PFSK-1 (cell line): ENCODE measurements at regions not wholly inside any gene's neighbourhood (a gene's known extent, or its start where the extent isn't known, plus 50 kb on each side); places are given as distances from the start of the nearest gene placed in this dataset.

Source experiments
- FOXP2 ChIP-seq: optimal IDR thresholded peaks from 2 replicates; pipeline ENCODE3; 2011; ENCODE audit warnings: borderline replicate concordance, control low read depth, inconsistent platforms; ENCODE audit not compliant: insufficient read depth; ENCODE audit errors: extremely low read length, extremely low read depth
- POLR2AphosphoS5 ChIP-seq: IDR thresholded peaks from 2 replicates; pipeline ENCODE4 v1.6.1; 2012; ENCODE audit warnings: low read depth, mild to moderate bottlenecking, control low read depth, low read length, moderate library complexity
- REST ChIP-seq, 2 experiments: IDR thresholded peaks; 2 replicates each; pipeline versions ENCODE4 v1.6.1 to v1.8.0; 2011 to 2012; ENCODE audit warnings: low read depth in 2 of 2, low read length in 2 of 2, control low read depth in 1 of 2, inconsistent platforms in 1 of 2, mild to moderate bottlenecking in 1 of 2, moderate library complexity in 1 of 2; ENCODE audit not compliant: insufficient read depth in 1 of 2
- SIN3A ChIP-seq: IDR thresholded peaks from 2 replicates; pipeline ENCODE4 v1.6.1; 2012; ENCODE audit warnings: mild to moderate bottlenecking, low read length, moderate library complexity, borderline replicate concordance; ENCODE audit not compliant: insufficient read depth
- TAF1 ChIP-seq: IDR thresholded peaks from 2 replicates; pipeline ENCODE4 v1.6.1; 2012; ENCODE audit warnings: low read length, control low read depth, borderline replicate concordance; ENCODE audit not compliant: insufficient read depth

- no peak for TF ChIP-seq FOXP2
- no peak for TF ChIP-seq TAF1
These were observed 293.9 kb downstream of the C7orf25 start for GRCh38 chr7:42617806-42618457.

GRCh38 chr7:42617071-42617765 is 294.7 kb downstream of the C7orf25 start:
- TF ChIP-seq FOXP2 (no peak), POLR2AphosphoS5 (no peak), SIN3A (no peak), TAF1 (no peak), REST (IDR thresholded peaks at IDR 0.05; ENCODE audit: insufficient read depth in 1 of 2, low read depth in 2 of 2, low read length in 2 of 2) (no peak)

GRCh38 chr7:42614636-42615035 is 297.2 kb downstream of the C7orf25 start:
- TF ChIP-seq SIN3A, result no peak
- no peak for TF ChIP-seq FOXP2
- TF ChIP-seq REST (IDR thresholded peaks at IDR 0.05; ENCODE audit: insufficient read depth in 1 of 2, low read depth in 2 of 2, low read length in 2 of 2), result no peak
- TF ChIP-seq TAF1, result no peak
- TF ChIP-seq POLR2AphosphoS5, result no peak

- TF ChIP-seq POLR2AphosphoS5, result no peak
- TF ChIP-seq REST (IDR thresholded peaks at IDR 0.05; ENCODE audit: insufficient read depth in 1 of 2, low read depth in 2 of 2, low read length in 2 of 2), result no peak
- TF ChIP-seq TAF1, result no peak
- TF ChIP-seq SIN3A, result no peak
- no peak for TF ChIP-seq FOXP2
These were observed 299.9 kb downstream of the C7orf25 start for GRCh38 chr7:42611961-42612360.

- TF ChIP-seq REST (IDR thresholded peaks at IDR 0.05; ENCODE audit: insufficient read depth in 1 of 2, low read depth in 2 of 2, low read length in 2 of 2) (no peak), POLR2AphosphoS5 (no peak), SIN3A (no peak), TAF1 (no peak), FOXP2 (no peak)
These were observed 300.5 kb downstream of the C7orf25 start for GRCh38 chr7:42611289-42611928.
